22Rv1 (cell line): ENCODE measurements at regions not wholly inside any gene's neighbourhood (a gene's known extent, or its start where the extent isn't known, plus 50 kb on each side); places are given as distances from the start of the nearest gene placed in this dataset.

ENCODE experiments used
- H3K27ac ChIP-seq: fragments of 450-650 bp; 2 replicates; pipeline ENCODE4 v1.5.1; 2017
- CTCF ChIP-seq: fragments of 450-650 bp; IDR thresholded peaks from 2 replicates; pipeline ENCODE4 v1.5.1; 2017; ENCODE audit warnings: mild to moderate bottlenecking
- ZFX ChIP-seq: fragments of 450-650 bp; IDR thresholded peaks from 2 replicates; pipeline ENCODE4 v1.6.1; 2017; ENCODE audit warnings: antibody characterized with exemption, borderline replicate concordance

- TF ChIP-seq CTCF = no peak
- TF ChIP-seq ZFX = no peak
- no peak overlapping the region for H3K27ac ChIP-seq
These were observed 57.6 kb upstream of the MAP3K7 start for GRCh38 chr6:90644492-90644891.

GRCh38 chr6:90643381-90643780 is 56.5 kb upstream of the MAP3K7 start:
- H3K27ac ChIP-seq = no peak overlapping the region
- TF ChIP-seq ZFX (no peak), CTCF (no peak)

- TF ChIP-seq ZFX (no peak), CTCF (no peak)
- no peak overlapping the region for H3K27ac ChIP-seq
These were observed 50.4 kb upstream of the MAP3K7 start for GRCh38 chr6:90637320-90637719.
